SK-N-MC (cell line): ENCODE measurements at regions not wholly inside any gene's neighbourhood (a gene's known extent, or its start where the extent isn't known, plus 50 kb on each side); places are given as distances from the start of the nearest gene placed in this dataset.
A peak's percentile ranks its signal among the peaks of the same experiment; 100 is the strongest.

Experiments
- DNase-seq: peaks from one replicate; pipeline ENCODE4 v3.0.0-alpha.2; 2011; ENCODE audit warnings: low read depth, low spot score
- H3K27ac ChIP-seq: fragments of 200-600 bp; sonication (generic); 2 replicates; pipeline ENCODE4 v1.5.1; 2016; ENCODE audit warnings: mixed run types
- H3K36me3 ChIP-seq: fragments of 200-600 bp; sonication (generic); 2 replicates; pipeline ENCODE4 v1.6.1; 2017; ENCODE audit warnings: antibody characterized with exemption, low read length, mixed read lengths; ENCODE audit not compliant: insufficient read depth
- H3K4me3 ChIP-seq: fragments of 200-600 bp; sonication (generic); 2 replicates; pipeline ENCODE4 v1.5.1; 2016
- H3K9ac ChIP-seq: fragments of 200-600 bp; sonication (generic); 2 replicates; pipeline ENCODE4 v1.8.0; 2017; ENCODE audit warnings: mixed run types, mixed read lengths; ENCODE audit not compliant: insufficient read length
- H3K9me3 ChIP-seq: fragments of 200-600 bp; sonication (generic); 2 replicates; pipeline ENCODE4 v1.6.1; 2017; ENCODE audit warnings: low read depth, mild to moderate bottlenecking, antibody characterized with exemption, low read length, moderate library complexity, mixed read lengths
- EZH2 ChIP-seq: fragments of 200-600 bp; sonication (generic); IDR thresholded peaks from one replicate; pipeline ENCODE4 v1.6.1; 2017; ENCODE audit warnings: antibody characterized with exemption
- FOXP2 ChIP-seq: optimal IDR thresholded peaks from 2 replicates; pipeline ENCODE3; 2011; ENCODE audit warnings: mild to moderate bottlenecking, moderate library complexity; ENCODE audit not compliant: insufficient read depth; ENCODE audit errors: extremely low read length, control extremely low read depth
- POLR2AphosphoS5 ChIP-seq: IDR thresholded peaks from 2 replicates; pipeline ENCODE4 v1.6.1; 2012; ENCODE audit warnings: mild to moderate bottlenecking, low read depth, low read length, borderline replicate concordance

GRCh38 chr12:104866291-104866690, 91.8 kb downstream of the SLC41A2 start:
- TF ChIP-seq EZH2 (no peak), FOXP2 (no peak), POLR2AphosphoS5 (no peak)
- no peak overlapping the region for H3K4me3 ChIP-seq
- no peak for DNase-seq
- H3K36me3 ChIP-seq = no peaks in the 10 kb centered on the region
- no peak overlapping the region for H3K27ac ChIP-seq
- no peak overlapping the region for H3K9ac ChIP-seq
- H3K9me3 ChIP-seq = no peaks in the 10 kb centered on the region

- no peaks in the 10 kb centered on the region for H3K9me3 ChIP-seq
- TF ChIP-seq FOXP2 = no peak
- no peak for TF ChIP-seq POLR2AphosphoS5
- TF ChIP-seq EZH2 = no peak
- peak overlapping the region; percentile 21 for H3K27ac ChIP-seq
- H3K9ac ChIP-seq = no peak overlapping the region
- no peaks in the 10 kb centered on the region for H3K36me3 ChIP-seq
- H3K4me3 ChIP-seq = peak overlapping the region; percentile 19; the same call in 1 of the 2 replicates
- DNase-seq = no peak
Measured at GRCh38 chr12:104865080-104865479, 93.0 kb downstream of the SLC41A2 start.

GRCh38 chr12:104864668-104865067, 93.4 kb downstream of the SLC41A2 start:
- Histone ChIP-seq H3K27ac (peak overlapping the region; percentile 21), H3K9ac (no peak overlapping the region), H3K36me3 (no peaks in the 10 kb centered on the region), H3K4me3 (peak overlapping the region; percentile 19; the same call in 1 of the 2 replicates), H3K9me3 (no peaks in the 10 kb centered on the region)
- TF ChIP-seq EZH2 (no peak), FOXP2 (no peak), POLR2AphosphoS5 (no peak)
- DNase-seq = no peak

GRCh38 chr12:104863296-104863948, 94.7 kb downstream of the SLC41A2 start:
- H3K4me3 ChIP-seq = no peak overlapping the region
- DNase-seq = no peak
- TF ChIP-seq POLR2AphosphoS5 (no peak), FOXP2 (no peak), EZH2 (no peak)
- H3K36me3 ChIP-seq = no peaks in the 10 kb centered on the region
- H3K9me3 ChIP-seq = no peaks in the 10 kb centered on the region
- no peak overlapping the region for H3K9ac ChIP-seq
- 0 out of 2 replicates have a peak overlapping the region, but pooled peaks have one; percentile 21 for H3K27ac ChIP-seq

GRCh38 chr12:104858611-104859543, 99.2 kb downstream of the SLC41A2 start:
- TF ChIP-seq POLR2AphosphoS5 (no peak), FOXP2 (no peak), EZH2 (no peak)
- Histone ChIP-seq H3K9me3 (no peaks in the 10 kb centered on the region), H3K9ac (no peak overlapping the region), H3K36me3 (no peaks in the 10 kb centered on the region), H3K27ac (no peak overlapping the region), H3K4me3 (no peak overlapping the region)
- DNase-seq = no peak

GRCh38 chr12:104856531-104856930, 101.6 kb downstream of the SLC41A2 start:
- Histone ChIP-seq H3K4me3 (no peak overlapping the region), H3K36me3 (no peaks in the 10 kb centered on the region), H3K9me3 (no peaks in the 10 kb centered on the region), H3K27ac (no peak overlapping the region), H3K9ac (no peak overlapping the region)
- DNase-seq = no peak
- TF ChIP-seq FOXP2 (no peak), EZH2 (no peak), POLR2AphosphoS5 (no peak)

GRCh38 chr12:104855599-104855998, 102.5 kb downstream of the SLC41A2 start:
- no peak overlapping the region for H3K4me3 ChIP-seq
- H3K36me3 ChIP-seq = no peaks in the 10 kb centered on the region
- H3K27ac ChIP-seq = no peak overlapping the region
- no peaks in the 10 kb centered on the region for H3K9me3 ChIP-seq
- DNase-seq = no peak
- no peak overlapping the region for H3K9ac ChIP-seq
- TF ChIP-seq FOXP2 = no peak
- TF ChIP-seq POLR2AphosphoS5 = no peak
- no peak for TF ChIP-seq EZH2

- H3K9me3 ChIP-seq = no peaks in the 10 kb centered on the region
- H3K9ac ChIP-seq = no peak overlapping the region
- H3K36me3 ChIP-seq = no peaks in the 10 kb centered on the region
- TF ChIP-seq POLR2AphosphoS5 = no peak
- no peak for TF ChIP-seq FOXP2
- TF ChIP-seq EZH2 = no peak
- no peak overlapping the region; the same call in 1 of the 2 replicates for H3K4me3 ChIP-seq
- DNase-seq = no peak
- peak overlapping the region; percentile 84 for H3K27ac ChIP-seq
Measured at GRCh38 chr12:104852896-104853295, 105.2 kb downstream of the SLC41A2 start.
